ENCODE measurements at regions not wholly inside any gene's neighbourhood (a gene's known extent, or its start where the extent isn't known, plus 50 kb on each side); places are given as distances from the start of the nearest gene placed in this dataset.

DNA sequence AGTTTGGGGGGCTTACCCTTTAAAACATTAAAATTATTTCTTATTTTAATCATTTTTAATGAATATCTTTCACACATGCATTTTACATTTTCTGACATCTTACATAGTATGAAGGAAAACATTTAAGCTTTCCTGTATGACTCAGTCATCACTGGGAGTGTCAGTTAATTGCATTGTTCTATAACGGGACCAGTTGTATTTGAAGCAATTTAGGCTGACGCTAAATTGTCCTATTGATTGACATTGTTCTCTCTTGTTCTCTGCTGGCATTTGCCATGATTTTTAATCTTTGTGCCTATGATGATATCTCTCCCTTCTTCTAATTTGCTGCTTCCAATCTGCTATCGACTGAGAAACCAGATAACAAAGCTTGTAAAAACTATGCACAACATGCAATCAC lies 190.5 kb upstream of the PIRT start:
- no peaks in the 10 kb centered on the region for H3K36me3 ChIP-seq
- TF ChIP-seq, protein P1, sequence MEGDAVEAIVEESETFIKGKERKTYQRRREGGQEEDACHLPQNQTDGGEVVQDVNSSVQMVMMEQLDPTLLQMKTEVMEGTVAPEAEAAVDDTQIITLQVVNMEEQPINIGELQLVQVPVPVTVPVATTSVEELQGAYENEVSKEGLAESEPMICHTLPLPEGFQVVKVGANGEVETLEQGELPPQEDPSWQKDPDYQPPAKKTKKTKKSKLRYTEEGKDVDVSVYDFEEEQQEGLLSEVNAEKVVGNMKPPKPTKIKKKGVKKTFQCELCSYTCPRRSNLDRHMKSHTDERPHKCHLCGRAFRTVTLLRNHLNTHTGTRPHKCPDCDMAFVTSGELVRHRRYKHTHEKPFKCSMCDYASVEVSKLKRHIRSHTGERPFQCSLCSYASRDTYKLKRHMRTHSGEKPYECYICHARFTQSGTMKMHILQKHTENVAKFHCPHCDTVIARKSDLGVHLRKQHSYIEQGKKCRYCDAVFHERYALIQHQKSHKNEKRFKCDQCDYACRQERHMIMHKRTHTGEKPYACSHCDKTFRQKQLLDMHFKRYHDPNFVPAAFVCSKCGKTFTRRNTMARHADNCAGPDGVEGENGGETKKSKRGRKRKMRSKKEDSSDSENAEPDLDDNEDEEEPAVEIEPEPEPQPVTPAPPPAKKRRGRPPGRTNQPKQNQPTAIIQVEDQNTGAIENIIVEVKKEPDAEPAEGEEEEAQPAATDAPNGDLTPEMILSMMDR (IDR thresholded peaks at IDR 0.05), result no peak
- TF ChIP-seq POLR2A (IDR thresholded peaks at IDR 0.05), result no peak
- DNase-seq (no peak), ATAC-seq (no peak)
- H3K27ac ChIP-seq, result no peak overlapping the region
- no peaks in the 10 kb centered on the region for H3K4me1 ChIP-seq
- no peak overlapping the region for H3K4me3 ChIP-seq
- intact Hi-C loops (cut with DNase I), result no loop called here
- H3K9me3 ChIP-seq, result no peaks in the 10 kb centered on the region
- no peaks in the 10 kb centered on the region for H3K27me3 ChIP-seq
- 68% methylated on average over 3 of the region's 3 CpGs for WGBS (ENCODE audit: insufficient coverage, low coverage, low lambda C conversion rate, missing lambda C conversion rate)

DNA sequence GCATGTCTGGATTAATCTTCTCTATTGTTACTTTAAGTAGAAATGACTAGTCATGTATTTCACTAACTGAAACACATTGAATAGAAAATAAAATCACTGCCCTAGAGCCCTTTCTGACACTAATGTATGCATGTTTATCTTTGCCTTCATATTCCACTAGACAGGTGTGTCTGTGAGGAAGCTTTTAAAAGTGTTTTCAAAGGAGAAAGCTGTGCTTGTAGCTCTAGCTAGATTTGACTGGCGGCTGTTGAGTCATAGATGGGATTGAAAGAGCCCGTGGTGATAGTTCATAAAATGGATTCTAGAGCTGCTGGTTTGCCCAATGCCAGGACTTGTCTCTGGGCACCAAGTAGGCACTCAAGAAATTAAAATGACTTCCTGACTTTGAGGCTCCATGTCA lies 189.0 kb upstream of the PIRT start:
- ATAC-seq (no peak), DNase-seq (no peak)
- Histone ChIP-seq H3K4me1 (no peaks in the 10 kb centered on the region), H3K36me3 (no peaks in the 10 kb centered on the region), H3K27me3 (no peaks in the 10 kb centered on the region), H3K4me3 (no peak overlapping the region), H3K27ac (no peak overlapping the region), H3K9me3 (no peaks in the 10 kb centered on the region)
- TF ChIP-seq POLR2A (IDR thresholded peaks at IDR 0.05), result no peak
- TF ChIP-seq, protein P1 (IDR thresholded peaks at IDR 0.05), result no peak
- intact Hi-C loops (cut with DNase I), result no loop called here
- WGBS (ENCODE audit: insufficient coverage, low coverage, low lambda C conversion rate, missing lambda C conversion rate), result 83% methylated on average over 2 of the region's 2 CpGs

- DNase-seq, result no peak
- H3K27ac ChIP-seq, result no peak overlapping the region
- ATAC-seq, result no peak
- no peaks in the 10 kb centered on the region for H3K4me1 ChIP-seq
- no peaks in the 10 kb centered on the region for H3K9me3 ChIP-seq
- intact Hi-C loops (cut with DNase I), result no loop called here
- TF ChIP-seq, protein P1 (IDR thresholded peaks at IDR 0.05), result no peak
- no peak for TF ChIP-seq POLR2A (IDR thresholded peaks at IDR 0.05)
- no peak overlapping the region for H3K4me3 ChIP-seq
- H3K36me3 ChIP-seq, result no peaks in the 10 kb centered on the region
- 29% methylated on average over 5 of the region's 5 CpGs for WGBS (ENCODE audit: insufficient coverage, low coverage, low lambda C conversion rate, missing lambda C conversion rate)
- H3K27me3 ChIP-seq, result no peaks in the 10 kb centered on the region
These were observed 186.0 kb upstream of the PIRT start for GRCh38 chr17:11023639-11024479.

DNA sequence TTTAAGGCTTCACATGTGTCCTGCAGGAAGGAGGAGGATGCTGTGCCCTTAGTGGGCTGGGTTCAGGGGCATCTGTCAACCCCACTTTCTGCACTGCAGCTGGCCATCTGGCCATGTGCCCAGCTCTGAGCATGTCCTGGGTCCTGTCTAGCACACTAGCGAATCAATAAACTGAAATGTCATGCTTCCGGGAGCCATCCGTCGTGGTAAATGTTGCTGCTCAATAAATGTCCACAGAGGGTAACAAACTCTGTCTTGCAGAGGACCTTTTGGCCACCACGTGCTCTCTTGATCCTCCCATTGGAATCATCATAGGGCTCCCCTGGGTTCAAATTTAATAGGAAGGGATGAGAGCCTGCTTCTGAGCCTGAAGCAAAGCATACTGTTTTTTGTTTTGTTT lies 168.6 kb upstream of the PIRT start:
- no peaks in the 10 kb centered on the region for H3K36me3 ChIP-seq
- DNase-seq (peak in 1 of 3 donors; percentile 25), ATAC-seq (peak in 2 of 4 donors; percentile 59 to 60)
- H3K27me3 ChIP-seq, result no peaks in the 10 kb centered on the region
- intact Hi-C loops (cut with DNase I), result no loop called here
- TF ChIP-seq, protein P1 (IDR thresholded peaks at IDR 0.05), result no peak
- TF ChIP-seq POLR2A (IDR thresholded peaks at IDR 0.05), result no peak
- H3K4me3 ChIP-seq, result no peak overlapping the region
- 0% methylated on average over 3 of the region's 5 CpGs for WGBS (ENCODE audit: insufficient coverage, low coverage, low lambda C conversion rate, missing lambda C conversion rate)
- H3K9me3 ChIP-seq, result no peaks in the 10 kb centered on the region
- no peaks in the 10 kb centered on the region for H3K4me1 ChIP-seq
- no peak overlapping the region for H3K27ac ChIP-seq

Data from right lobe of liver (tissue), 6 donors.